ENCODE measurements at regions not wholly inside any gene's neighbourhood (a gene's known extent, or its start where the extent isn't known, plus 50 kb on each side); places are given as distances from the start of the nearest gene placed in this dataset.
"Not testable (repeated sequence)": the region's sequence is repeated elsewhere in the genome, so short reads cannot be mapped to it uniquely, and the experiment has no call there.

GRCh38 chr6:92644104-92644791 is 775.1 kb downstream of the EPHA7 start:
- not testable (repeated sequence) for DNase-seq (ENCODE audit: low spot score)

GRCh38 chr6:92635553-92636153 is 783.7 kb downstream of the EPHA7 start:
- no peak for DNase-seq (ENCODE audit: low spot score)

GRCh38 chr6:92634561-92634960 is 784.8 kb downstream of the EPHA7 start:
- DNase-seq (ENCODE audit: low spot score), result no peak

GRCh38 chr6:92623431-92623830 is 795.9 kb downstream of the EPHA7 start:
- no peak for DNase-seq (ENCODE audit: low spot score)

- DNase-seq (ENCODE audit: low spot score), result no peak
Measured at GRCh38 chr6:92617721-92618120, 801.6 kb downstream of the EPHA7 start.

- DNase-seq (ENCODE audit: low spot score), result no peak
Measured at GRCh38 chr6:92608751-92609150, 810.6 kb downstream of the EPHA7 start.

- no peak for DNase-seq (ENCODE audit: low spot score)
Measured at GRCh38 chr6:92593201-92593600, 826.2 kb downstream of the EPHA7 start.

GRCh38 chr6:92589996-92590395 is 829.4 kb downstream of the EPHA7 start:
- no peak for DNase-seq (ENCODE audit: low spot score)

GRCh38 chr6:92588148-92588547 is 831.2 kb downstream of the EPHA7 start:
- DNase-seq (ENCODE audit: low spot score), result no peak

GRCh38 chr6:92587525-92587924 is 831.8 kb downstream of the EPHA7 start:
- no peak for DNase-seq (ENCODE audit: low spot score)

- peak; percentile 18 for DNase-seq (ENCODE audit: low spot score)
Measured at GRCh38 chr6:92586236-92586977, 833.0 kb downstream of the EPHA7 start.

GRCh38 chr6:92582211-92582610 is 837.1 kb downstream of the EPHA7 start:
- DNase-seq (ENCODE audit: low spot score), result no peak

- no peak for DNase-seq (ENCODE audit: low spot score)
Measured at GRCh38 chr6:92577077-92577719, 842.2 kb downstream of the EPHA7 start.

- no peak for DNase-seq (ENCODE audit: low spot score)
Measured at GRCh38 chr6:92568541-92568940, 850.8 kb downstream of the EPHA7 start.

GRCh38 chr6:92566632-92567031 is 852.7 kb downstream of the EPHA7 start:
- no peak for DNase-seq (ENCODE audit: low spot score)

- DNase-seq (ENCODE audit: low spot score), result no peak
Measured at GRCh38 chr6:92564376-92564775, 855.0 kb downstream of the EPHA7 start.

- DNase-seq (ENCODE audit: low spot score), result no peak
Measured at GRCh38 chr6:92559611-92560010, 859.7 kb downstream of the EPHA7 start.

- no peak for DNase-seq (ENCODE audit: low spot score)
Measured at GRCh38 chr6:92559003-92559402, 860.4 kb downstream of the EPHA7 start.

GRCh38 chr6:92550501-92550900 is 868.9 kb downstream of the EPHA7 start:
- no peak for DNase-seq (ENCODE audit: low spot score)

- DNase-seq (ENCODE audit: low spot score), result peak; percentile 22
Measured at GRCh38 chr6:92545861-92546260, 873.5 kb downstream of the EPHA7 start.

- DNase-seq (ENCODE audit: low spot score), result peak; percentile 21
Measured at GRCh38 chr6:92541448-92542060, 877.8 kb downstream of the EPHA7 start.

- DNase-seq (ENCODE audit: low spot score), result no peak
Measured at GRCh38 chr6:92538926-92539325, 880.4 kb downstream of the EPHA7 start.
